HG03039 (cell line): ENCODE measurements at regions not wholly inside any gene's neighbourhood (a gene's known extent, or its start where the extent isn't known, plus 50 kb on each side); places are given as distances from the start of the nearest gene placed in this dataset.

ENCODE experiments used
- ATAC-seq: cut with Tn5 transposase; IDR thresholded peaks from one replicate; pipeline ENCODE4 v1.9.1; 2021; ENCODE audit warnings: mild to moderate bottlenecking, moderate library complexity; ENCODE audit not compliant: unreplicated experiment

GRCh38 chr4:24070117-24070516 lies 180.3 kb upstream of the PPARGC1A start:
- no peak for ATAC-seq

GRCh38 chr4:24067367-24068193 lies 177.7 kb upstream of the PPARGC1A start:
- ATAC-seq: no peak

DNA sequence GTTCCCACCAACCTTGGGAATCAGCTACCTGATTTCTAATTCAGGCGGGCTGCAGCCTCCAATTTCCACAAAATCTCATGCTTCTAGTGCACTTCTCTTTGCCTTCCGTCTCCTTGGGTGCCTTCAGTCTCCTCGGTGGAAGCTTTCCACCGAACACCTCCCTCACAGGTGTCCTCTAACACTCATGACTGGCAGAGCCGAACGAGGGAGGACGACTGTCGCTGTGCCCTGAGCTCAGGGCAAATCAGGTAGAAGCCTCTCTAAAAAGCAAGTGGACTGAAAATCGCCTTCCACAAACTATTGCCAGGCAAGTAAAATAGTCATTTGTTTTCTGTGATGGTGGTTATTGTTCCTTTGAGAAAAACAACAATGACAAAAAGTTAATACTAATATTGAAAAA lies 176.1 kb upstream of the PPARGC1A start:
- ATAC-seq: no peak

- no peak for ATAC-seq
These were observed 173.9 kb upstream of the PPARGC1A start for GRCh38 chr4:24063731-24064130.

DNA sequence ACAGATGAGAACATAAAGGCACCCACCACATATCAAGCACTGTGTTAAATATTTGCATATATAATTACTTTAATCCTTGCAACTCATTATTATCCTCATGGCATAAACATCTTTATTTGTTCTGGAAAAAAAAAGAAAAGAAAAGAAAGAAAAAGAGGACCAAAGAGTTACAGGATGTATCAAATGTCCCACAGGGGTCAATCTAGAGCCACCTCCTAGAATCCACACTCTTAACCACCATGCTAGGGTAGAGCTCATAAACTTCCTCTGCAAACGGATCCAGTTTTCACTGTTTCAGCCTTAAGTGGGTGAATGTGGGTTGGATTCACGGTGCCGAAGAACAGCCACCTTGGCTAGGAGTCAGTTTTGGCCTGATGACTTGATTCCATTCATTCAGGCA lies 171.1 kb upstream of the PPARGC1A start:
- ATAC-seq: no peak

GRCh38 chr4:24059839-24060238 lies 170.0 kb upstream of the PPARGC1A start:
- no peak for ATAC-seq

- ATAC-seq: no peak
These were observed 168.2 kb upstream of the PPARGC1A start for GRCh38 chr4:24057915-24058559.

DNA sequence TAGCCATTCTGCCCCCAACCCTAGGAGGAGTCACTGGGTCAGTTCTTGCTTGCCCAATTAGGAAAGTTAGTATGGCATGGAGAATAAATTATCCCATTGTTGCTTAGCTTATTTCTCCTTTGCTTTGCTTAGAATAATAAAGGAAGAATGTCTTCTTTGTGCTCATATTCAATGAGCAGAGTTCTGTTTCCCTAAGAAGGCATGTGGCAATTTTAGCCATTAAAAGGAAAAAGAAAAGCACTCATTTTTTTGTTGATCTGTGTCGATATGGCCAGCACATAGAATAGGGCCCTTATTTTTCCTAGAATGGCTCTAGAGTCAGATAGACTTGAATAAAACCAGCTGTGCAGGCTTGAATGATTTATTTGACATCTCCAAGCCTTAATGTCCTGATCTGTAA lies 166.4 kb upstream of the PPARGC1A start:
- no peak for ATAC-seq

GRCh38 chr4:24055623-24056022 lies 165.8 kb upstream of the PPARGC1A start:
- no peak for ATAC-seq

DNA sequence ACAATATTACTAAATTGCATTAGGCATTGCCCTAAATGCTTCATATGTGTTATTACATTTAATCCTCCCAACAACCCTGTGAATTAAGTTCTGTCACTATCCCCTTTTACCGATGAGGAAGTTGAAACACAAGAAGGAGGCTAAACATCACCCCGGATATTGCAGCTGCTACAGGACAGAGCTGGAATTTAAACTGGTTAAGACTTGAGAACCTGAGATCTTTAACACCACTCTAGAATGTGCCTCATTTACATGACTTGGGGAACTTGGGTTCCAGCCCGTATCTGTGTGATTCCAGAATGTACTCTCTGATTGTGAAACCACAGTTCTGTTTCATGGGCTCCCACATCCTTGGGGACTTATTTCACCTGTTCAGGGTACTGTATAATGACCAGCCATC lies 165.1 kb upstream of the PPARGC1A start:
- ATAC-seq: no peak

- no peak for ATAC-seq
These were observed 164.1 kb upstream of the PPARGC1A start for GRCh38 chr4:24053934-24054333.

GRCh38 chr4:24044610-24045589 lies 155.1 kb upstream of the PPARGC1A start:
- no peak for ATAC-seq

GRCh38 chr4:24042094-24042493 lies 152.2 kb upstream of the PPARGC1A start:
- ATAC-seq: no peak

- no peak for ATAC-seq
These were observed 151.0 kb upstream of the PPARGC1A start for GRCh38 chr4:24040811-24041210.

DNA sequence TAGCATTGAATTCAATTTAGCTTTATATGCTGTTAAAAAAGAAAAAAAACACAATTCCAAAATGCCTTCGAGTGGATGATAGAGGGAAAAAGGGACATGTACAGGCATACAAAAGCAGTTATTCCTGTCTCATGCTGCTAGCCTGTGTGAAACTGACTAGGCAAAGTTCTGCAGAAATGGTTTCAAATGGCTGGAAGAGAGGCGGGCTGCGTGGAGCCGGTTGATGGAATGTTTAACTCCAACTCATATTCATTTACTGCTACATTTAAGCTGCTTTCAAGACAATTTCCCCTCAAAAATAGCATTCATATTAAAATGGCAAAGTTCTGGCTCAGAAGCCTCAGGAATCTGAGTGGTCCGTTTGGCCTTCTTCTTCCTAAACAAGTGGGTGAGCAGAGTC lies 143.8 kb upstream of the PPARGC1A start:
- ATAC-seq: no peak

DNA sequence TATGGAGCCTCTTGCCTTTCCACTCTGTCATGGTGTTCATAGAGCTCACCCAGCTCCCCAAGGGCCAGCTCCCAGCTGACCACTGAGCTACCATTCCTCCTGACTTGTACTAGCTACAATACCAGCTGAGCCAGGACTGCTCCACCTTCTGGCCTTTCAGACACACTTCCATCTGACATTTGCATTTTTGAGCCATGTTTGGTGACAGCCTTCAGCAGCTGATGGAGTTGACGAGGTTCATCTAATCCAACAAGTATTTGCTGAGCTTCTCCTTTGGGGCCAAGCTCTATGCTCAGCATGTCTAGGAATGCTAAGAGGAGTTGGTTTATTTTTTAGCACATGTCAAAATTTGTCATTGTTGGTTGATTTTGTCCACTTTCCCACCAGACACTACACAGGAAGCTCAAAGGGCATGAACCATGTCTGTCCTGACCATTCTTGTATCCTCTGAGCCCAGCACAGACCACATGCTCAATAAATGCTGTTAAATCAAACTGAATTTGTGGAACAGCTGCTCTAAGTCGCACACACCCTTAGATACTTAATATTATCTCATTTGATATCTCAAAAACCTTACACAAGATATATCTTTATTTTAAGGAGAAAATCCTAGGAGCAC lies 142.6 kb upstream of the PPARGC1A start:
- peak; percentile 51 for ATAC-seq

DNA sequence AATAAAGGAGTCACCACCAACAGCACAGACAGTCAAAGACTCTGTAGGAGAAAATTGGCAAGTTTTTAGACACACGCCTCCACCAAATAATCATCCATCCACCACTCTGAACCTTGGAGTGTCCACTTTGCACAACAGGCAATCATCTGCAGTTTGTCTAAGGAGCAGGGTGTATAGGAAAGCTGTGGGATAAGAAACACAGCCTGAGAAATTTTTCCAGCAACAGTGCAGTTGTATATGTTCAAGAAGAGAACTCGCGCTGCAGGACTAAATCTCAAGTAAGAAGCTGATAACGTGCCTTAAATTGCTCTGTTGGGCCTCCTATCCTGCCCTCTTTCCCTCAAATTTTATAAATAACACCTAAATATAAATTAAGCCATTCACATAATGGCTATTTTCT lies 136.7 kb upstream of the PPARGC1A start:
- no peak for ATAC-seq

- no peak for ATAC-seq
These were observed 134.8 kb upstream of the PPARGC1A start for GRCh38 chr4:24024605-24025004.

DNA sequence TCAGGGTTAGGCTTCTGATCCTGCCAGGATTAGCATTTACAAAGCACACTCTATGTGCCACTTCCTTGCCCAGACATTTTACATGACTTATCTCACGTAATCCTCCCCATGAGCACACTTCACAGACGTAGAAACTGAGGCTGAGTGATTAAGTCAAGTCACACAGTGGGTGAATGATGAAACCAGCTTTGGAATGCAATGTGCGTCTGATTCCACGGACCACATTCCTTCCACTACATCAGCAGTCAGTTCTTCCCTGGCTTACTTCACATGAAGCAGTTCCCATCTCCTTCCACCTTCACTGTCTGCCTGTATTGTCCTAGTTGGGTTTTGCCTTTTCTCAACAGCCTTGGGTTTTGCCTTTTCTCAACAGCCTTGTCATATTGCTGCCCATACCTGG lies 134.3 kb upstream of the PPARGC1A start:
- ATAC-seq: no peak

DNA sequence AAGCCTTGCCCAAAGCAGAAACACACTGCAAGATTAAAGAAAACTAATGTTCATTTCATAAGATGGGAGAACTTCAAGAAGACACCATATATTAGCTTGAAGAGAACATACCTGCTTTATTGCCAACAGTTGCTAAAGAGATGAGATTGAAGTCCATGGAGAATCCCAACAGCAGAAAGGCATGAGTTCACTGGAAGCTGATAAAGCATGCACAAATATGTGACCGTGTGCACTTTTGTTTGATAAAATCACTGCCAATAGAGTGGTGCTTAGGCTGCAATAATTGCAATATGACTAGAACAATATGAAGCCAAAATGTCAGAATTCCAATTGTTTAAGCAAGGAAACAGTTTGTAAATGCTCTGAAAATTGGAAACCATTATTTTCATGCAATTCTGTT lies 125.9 kb upstream of the PPARGC1A start:
- ATAC-seq: no peak
